Fibroblast of skin of left biceps (primary cell): ENCODE measurements at regions not wholly inside any gene's neighbourhood (a gene's known extent, or its start where the extent isn't known, plus 50 kb on each side); places are given as distances from the start of the nearest gene placed in this dataset.

ENCODE experiments used
- DNase-seq, 2 experiments: peaks; one replicate each; pipeline ENCODE4 v3.0.0-alpha.2; 2013; ENCODE audit warnings: low read depth in 2 of 2

DNA sequence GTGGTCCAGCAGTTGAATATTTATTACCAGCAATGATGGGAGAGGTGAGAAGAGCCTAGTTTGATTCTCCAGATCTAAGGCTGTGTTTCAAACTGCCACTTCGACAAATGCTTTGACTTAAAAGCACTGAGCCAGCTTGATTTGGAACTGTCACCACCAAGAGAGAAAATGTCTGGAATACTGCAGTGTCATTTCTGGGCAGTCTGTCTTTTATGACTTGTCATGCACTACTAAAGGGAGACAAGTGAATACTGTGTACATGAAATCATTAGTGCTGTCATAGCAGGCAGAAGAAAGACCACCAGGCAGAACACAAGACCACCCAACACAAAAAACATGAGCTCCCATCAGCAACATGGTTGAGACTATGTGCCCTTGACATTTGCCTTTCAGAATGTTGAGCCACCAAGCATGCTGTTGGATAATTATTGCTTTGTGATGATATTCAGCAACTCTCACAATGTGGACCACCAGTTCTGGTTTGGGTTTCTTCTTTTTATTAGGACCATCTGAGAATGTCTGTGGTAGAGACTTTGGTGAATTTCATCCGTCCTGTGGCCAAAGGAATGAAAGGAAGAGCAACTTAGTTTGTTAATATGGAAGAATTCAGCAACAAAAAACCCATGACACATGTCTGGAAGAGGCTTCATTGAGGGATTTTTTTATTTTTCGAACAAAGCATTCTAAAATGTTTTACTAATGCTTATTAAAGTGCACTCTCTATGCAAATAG is 125.8 kb downstream of the NTMT2 start:
- no peak for DNase-seq

DNA sequence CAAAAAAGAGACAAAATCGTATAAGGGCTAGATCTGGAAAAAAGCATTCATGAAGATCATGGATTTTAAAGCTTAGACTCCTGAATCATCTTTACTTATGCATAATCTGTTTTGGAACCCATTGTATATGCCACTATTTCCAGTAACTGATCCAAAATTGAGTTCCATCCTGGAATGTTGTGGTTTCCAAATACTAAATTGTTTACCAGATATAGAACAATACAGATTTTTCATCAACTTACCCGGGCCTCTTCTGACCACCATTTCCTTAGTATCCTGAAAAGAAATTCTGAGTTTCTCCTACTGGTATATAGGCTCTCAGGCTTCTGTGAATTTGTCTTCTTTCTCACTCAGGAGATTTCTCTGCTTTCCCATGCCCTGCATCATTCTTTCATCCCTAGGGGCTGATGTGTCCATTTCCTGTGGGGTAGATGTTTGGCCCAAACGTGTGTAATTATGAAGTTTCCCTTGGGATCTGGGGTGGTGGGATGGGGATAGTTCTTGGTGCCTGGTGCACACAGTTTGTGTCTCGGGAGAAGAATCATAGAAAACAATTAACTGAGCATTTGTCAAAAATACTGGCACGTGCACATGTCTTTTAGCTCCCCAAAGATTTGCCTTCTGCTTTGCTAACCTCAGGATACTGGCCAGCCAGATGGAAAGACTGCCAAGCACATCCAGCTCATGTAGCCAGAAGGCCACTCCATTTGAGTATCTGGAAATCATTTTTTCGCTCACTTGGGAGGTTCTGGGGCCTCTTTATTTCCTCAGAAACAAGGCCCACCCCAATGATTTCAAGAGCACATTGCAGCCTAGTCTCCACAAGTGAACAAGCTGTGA is 127.8 kb downstream of the NTMT2 start:
- no peak for DNase-seq

DNA sequence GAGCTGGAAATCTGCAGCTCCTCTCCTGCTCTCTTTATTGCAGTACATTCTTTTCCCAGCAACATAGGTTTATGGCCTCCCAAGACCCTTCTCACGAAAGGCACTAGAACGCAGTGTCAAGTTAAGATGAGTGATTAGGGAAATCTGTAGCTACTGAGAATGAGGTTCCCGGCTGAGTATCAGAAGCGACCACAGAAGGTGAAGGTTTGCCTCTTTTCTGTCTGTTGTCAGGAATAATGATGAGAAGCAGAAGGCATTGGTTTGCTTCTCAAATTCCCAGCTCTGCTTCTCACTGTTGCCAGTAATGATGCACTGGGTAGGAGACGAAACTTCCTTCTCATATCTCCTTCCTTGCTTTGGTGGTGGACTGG is 128.4 kb downstream of the NTMT2 start:
- DNase-seq: peak in 1 of 2 experiments; percentile 55

DNA sequence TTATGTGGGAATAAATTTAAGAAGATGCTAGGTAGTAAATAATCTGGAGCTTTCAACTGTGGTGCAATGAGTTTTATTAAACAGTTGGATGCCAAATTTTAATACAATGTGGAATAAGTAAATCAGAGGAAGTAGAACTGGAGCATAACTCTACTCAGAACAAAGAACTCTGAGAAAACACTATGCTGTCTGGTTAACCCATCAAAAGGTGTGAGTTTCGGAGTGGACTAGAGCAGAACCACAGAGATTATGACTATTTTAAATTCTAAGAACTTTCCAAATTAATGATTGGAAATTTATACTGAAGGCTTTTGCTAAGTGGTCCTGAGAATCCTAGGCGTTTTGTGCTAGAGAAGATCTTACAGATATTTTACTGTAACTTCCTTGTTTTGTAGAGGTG is 132.2 kb downstream of the NTMT2 start:
- no peak for DNase-seq

DNA sequence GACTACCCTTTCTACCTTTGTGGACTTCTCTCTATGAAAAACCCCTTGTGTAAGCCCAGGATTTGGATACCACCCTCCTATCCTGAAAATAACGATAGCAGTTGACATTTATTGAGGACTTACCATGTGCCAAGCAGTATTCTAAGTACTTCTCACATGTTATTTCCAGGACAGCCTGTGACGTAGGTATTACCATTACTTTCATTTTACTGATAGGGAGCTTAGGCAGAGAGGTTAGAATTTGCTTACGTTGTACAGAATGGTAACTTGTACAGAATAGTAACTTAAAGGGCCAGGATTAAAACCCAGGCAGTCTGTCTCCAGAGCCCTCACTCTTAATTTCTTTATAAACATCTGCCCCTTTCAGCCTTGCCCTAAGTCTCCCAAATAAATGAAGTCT is 138.3 kb downstream of the NTMT2 start:
- no peak for DNase-seq

DNA sequence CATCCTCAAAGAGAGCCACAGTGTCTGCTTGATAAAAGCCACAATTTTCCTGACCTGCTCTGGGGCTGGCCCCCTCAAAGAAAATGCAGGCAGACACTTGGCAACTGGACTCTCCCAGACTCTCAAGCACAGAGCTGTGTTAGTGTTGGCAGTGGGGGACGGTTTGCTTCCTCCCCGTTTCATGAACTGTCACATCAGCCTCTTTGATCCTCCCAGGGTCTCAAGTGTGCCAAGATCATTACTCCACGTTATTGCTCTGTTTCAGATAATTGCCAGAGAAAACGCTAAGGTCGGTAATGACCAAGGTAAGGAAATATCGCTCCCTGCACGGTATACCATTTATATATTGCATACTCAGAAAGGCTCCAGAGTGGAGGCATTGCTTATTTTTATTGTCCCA is 138.8 kb downstream of the NTMT2 start:
- DNase-seq: no peak

DNA sequence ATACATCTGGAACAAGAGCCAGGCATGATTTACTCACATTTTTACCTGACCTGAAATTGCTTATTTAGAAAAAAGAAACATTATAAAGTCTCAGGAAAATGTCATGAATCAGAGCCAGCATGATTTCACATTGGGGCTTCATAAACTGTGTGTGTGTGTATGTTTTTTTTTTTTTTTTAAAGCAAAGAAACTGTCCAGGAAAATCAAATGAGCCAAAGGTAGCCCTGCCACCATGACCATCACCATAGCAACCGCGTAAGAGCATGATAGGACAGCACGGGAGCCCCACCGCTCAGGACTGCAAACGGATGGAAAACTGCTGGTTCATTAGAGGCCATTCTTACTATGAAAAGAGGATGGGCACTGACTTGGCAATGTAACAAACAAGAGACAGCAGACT is 139.2 kb downstream of the NTMT2 start:
- no peak for DNase-seq

DNA sequence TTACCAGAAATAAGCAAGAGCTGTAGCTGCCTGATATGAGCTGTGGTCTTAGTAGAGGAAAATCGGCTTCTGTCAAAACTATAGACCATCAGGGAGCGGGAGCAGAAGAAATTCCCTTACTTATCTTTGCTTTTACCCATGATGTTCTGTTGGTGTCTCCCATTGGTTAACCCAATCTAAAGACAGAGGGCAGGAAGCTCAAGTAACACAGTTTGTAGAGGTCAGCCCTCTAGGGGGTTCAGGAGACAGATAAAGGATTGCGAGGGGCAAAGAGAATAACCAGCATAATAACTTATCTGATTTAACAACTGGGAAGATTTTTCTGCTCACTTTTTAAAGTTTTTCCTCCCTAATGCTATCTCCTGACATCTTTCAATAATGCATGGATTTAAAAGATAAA is 142.4 kb downstream of the NTMT2 start:
- no peak for DNase-seq

DNA sequence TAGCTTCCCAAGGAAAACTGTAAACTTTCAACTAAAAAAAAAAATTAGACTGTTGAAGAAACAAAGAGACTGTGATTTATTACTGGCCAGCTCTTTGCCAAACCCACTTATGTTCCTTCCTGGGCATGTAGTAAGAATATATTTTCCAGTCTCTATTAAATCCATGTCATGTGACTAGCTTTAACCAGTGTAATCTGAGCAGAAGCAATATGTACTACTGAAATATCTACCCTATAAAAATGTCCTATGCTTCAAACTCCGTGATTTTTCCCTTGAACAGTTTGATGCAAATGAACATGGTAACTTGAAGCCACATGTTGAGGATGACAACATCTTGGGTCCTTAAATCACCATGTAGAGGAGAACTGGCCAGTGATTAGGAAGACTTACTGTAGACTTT is 144.5 kb downstream of the NTMT2 start:
- DNase-seq: peak in 1 of 2 experiments; percentile 22

DNA sequence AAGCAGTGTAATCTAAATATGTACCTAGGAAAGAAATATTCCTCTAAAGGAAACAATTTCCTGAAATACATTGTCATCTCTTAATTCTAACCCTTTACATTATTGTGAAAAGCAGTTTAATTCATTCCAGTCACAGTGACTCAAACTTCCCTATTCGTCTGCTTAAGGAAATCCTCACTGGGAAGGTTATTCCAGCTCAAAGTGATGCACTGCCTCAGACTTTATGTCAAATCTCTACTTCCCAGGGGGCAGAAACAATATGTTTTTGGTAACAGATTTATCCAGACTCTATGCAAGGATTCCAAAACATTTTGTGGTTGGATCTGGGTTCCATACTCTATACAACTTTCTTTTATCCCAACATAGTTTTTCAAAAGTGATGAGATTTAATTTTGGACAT is 145.2 kb downstream of the NTMT2 start:
- DNase-seq: peak; percentile 93

DNA sequence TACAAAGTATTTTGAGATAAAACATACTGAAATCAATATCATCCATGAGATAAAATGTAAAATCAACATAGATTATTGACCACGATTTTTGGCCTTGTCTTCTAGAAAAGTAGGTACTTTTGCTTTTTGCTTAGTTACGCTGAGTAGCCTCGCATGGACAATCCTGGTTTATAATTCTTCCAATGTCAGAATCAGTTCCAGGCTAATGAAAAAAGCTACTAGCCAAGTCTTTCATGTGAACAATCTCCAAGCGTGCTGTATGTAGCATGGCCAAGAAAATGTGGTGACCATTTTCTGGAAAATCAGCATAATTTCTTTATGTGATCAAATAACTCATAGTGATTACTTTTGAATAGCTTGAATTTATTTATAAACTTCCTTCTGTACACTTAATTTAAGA is 145.8 kb downstream of the NTMT2 start:
- no peak for DNase-seq

DNA sequence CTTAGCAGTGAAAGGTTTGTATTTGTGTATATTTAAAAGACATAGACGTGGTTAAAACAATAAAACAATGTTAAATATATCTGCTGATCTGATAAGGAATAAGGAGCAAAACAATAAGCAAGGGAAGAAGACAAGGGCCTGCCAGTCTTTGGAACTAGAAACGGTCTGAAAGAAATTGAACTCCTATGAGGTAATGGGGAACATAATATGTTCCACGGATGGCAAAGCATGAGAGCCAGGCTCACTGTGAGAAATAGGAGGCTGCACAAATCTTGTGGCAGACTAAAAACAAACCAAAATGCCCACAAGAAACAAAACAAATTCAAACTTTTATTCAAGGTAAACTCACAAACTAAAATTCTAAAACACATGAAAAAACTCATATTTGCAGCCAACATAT is 150.5 kb downstream of the NTMT2 start:
- no peak for DNase-seq

DNA sequence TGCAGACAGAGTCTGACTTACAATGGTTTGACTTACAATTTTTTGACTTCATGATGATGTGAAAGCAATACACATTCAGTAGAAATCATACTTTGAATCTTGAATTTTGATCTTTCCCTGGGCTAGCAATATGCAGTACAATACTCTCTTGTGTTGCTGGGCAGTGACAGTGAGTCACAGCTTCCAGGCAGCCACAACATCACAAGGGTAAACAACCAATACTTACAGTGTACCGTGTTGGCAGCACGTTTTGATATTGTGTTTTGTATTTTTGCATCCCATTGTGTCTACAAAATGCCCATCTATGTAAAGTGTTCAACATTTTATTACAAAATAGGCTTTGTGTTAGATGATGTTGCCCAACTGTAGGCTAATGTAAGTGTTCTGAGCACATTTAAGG is 150.9 kb downstream of the NTMT2 start:
- DNase-seq: no peak

DNA sequence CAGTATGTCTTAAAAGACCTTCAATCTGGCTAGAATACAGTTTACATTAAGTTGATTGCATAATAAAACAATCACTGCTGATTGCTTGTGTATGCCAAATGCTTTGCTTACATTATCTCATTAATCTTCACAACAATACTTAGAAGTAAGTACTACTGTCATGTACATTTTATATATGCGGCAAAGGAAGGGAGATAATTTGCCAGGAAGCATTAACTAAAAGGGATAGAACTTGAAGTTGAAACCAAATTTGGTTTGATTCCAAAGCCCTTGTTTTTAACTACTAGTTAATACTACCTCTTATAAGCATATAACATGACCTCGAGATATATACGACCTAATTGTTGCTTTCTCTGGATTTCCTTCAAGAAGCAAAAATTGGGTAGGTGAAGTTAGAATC is 155.8 kb downstream of the NTMT2 start:
- no peak for DNase-seq

DNA sequence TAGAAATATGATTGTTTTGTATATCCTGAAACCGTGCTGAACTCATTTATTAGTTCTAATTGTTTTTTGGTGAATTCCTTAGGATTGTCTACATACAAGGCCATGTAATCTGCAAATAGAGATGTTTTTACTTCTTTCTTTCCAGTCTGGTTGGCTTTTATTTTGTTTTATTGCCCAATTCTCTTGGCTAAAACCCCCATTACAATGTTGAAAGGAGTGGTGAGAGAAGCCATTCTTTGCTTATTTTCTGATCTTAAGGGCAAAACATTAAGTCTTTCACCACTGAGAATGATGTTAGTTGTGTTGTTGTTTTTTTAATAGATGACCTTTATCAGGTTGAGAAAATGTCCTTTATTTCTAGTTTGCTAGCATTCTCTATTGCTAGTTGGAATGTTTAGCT is 157.3 kb downstream of the NTMT2 start:
- no peak for DNase-seq

DNA sequence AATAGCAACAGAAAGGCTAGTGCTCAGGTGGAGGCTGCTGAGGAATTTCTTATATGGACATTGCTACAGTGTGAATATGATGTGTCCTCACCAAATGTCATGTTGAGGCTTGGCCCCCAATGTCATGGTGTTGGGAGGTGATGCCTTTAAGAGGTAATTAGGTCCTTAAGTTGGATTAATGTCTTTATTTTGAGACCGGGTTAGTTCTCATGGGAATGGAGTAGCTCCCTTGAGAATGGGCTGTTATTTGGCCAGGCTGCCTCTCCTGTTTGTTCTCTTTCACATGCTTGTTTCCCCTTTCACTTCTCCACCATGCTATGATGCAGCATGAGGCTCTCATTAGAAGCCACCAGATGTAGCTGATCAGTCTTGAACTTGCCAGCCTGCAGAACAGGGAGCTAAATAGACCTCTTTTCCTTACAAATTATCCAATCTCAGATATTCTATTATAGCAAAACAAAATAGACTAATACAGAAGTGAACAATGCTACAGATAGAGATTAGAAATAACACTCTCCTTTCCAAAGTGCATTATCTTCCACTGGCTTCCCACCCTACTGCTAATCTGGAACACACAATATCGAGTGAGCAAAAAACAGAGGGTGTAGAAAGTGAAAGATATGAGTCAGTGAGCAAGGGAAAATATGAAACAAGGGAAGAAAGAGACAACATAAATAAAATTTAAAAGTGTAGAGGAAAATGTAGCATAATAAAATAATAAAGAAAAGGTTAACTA is 160.2 kb downstream of the NTMT2 start:
- DNase-seq: no peak

DNA sequence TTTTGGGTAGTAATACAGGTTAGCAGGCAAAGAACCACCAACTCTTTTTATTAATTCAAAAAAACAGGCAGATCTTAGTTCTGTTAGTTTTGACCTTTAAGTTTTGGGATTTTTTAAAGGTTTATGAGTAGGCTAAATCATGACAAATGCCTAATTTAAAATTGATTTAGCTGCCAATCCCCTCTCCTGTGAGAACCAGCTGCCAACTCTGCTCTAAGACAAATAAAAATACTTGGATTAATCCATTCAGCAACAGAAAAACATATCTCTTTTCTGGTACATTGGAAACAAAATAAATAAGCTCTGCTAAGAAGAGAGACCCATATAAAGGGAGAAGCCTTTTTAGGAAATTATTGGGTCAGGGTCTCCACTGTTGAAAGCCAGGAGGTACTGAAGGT is 160.8 kb downstream of the NTMT2 start:
- DNase-seq: no peak

DNA sequence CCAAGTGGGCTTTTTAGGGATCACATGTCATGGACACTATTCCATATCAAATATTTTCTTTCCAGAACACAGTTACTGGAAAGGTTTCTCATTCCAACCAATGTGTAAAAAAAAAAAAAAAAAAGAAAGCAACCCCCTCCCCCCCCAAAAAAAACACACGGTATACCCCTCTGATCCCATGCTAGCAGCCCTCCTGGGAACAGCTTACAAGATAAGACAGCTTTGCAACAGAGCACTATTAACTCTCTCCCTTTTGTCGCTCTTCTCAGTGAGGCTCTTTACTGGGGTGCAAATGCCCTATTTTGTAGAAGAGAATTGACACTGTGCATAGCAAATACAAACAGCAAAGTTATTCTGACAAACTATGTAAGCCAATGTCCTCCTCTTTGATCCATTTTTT is 161.2 kb downstream of the NTMT2 start:
- DNase-seq: no peak

DNA sequence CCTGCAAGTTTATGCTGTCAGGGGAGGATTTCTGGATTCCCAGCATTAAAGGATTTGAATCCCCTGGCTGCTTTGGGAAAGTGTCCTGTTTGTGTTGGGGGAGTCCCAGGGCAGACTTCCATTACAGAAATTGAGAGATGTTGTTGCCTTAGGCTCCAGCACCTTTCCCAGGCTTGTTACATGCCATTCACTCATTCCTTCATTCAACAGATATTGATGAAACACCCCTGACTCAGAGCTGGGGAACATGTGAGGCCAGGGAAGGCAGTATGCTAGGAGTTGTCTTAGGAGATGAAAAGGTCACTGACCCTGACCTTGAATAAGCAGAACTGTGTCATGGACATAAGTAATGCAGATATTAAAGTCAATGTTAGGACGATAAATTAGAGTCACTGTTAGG is 161.7 kb downstream of the NTMT2 start:
- DNase-seq: no peak

DNA sequence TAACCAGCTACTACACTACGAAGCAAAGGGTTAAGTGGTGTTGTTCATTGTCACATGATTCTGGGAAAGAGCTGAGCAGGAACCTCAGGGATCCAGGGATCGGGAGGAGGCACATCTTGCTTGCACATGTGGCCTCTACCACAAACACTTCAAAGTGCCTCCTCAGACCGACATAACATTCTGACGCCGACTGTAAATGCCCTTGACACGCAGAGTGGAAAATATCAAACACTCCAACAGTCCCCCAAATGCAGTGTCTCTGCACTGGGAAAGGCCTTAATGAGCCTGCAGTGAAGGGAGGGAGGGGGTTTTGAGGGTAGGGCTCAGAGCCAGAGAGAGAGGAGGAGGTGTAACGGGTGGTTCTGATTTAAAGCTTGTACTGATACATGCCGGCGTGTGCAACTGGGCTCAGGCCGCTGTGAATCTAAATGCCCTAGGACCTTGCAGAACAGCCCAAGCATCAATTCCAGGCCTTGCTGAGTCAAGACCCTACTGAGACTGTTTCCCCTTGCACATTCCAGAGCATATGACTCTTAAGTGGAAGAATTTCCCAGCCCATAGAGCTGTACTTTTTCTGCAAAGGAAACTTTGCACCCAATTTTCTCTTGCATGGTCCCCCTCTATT is 163.7 kb downstream of the NTMT2 start:
- peak; percentile 99 for DNase-seq

DNA sequence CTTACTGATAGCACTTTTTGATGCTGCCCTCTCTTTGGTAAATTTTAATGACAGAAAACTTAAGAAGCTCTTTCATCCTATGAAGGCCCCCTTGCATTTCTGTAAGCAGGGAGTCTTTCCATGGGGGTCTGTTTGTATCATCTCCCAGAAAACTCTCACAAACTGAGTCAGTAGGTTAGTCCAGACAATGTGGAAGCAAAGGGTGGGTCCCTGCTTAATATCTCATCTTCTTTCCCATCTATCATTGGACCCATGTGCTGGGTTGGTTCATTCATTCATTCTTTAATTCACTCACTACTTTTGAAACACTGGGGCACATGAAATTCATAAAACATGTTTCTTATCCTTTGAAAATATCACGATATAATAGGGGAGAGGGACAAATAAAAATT is 164.3 kb downstream of the NTMT2 start:
- no peak for DNase-seq

DNA sequence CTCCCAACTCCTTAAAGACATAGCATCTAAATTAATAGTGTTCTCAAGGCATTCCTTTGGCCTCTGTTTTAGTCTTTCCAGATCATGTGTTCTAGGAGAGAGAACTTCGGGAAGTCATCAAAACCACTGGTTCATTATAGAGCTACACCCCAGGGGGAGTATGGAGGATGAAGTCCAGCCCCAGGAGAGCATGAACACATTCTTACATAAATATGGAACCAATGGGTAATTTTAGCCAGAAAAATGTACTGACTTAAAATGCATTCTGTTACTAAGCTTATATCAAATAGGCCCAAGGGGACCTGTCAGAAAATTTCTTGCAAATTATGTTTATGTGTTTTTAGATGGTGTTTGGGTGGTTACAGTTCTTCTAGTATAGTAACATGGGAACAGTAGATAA is 165.2 kb downstream of the NTMT2 start:
- no peak for DNase-seq
